22Rv1 (cell line): ENCODE measurements at regions not wholly inside any gene's neighbourhood (a gene's known extent, or its start where the extent isn't known, plus 50 kb on each side); places are given as distances from the start of the nearest gene placed in this dataset.

Experiments
- ZFX ChIP-seq: fragments of 450-650 bp; IDR thresholded peaks from 2 replicates; pipeline ENCODE4 v1.6.1; 2017; ENCODE audit warnings: antibody characterized with exemption, borderline replicate concordance
- TF ChIP-seq, protein P1 (sequence below): fragments of 450-650 bp; IDR thresholded peaks from 2 replicates; pipeline ENCODE4 v1.5.1; 2017; ENCODE audit warnings: mild to moderate bottlenecking

DNA sequence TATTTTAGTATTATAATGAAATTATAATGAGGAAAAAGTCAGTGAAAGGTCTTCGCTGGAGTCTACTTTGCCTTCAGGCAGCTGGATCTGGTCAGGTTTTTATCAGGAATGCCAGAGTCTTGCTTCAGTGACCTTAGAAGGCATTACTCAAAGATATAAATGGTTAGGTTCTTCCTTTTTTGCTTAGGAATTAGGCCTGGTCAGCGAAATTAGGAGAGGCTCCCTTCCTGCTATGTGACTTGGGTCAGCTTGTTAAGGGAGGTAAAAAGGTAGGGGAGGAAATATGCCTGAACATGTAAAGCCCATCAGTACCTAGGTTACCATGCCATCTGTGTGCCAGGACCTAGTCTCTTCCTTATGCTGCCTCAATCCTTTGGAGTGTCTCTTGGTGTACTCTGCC is 115.1 kb downstream of the OTOR start:
- no peak for TF ChIP-seq ZFX
- TF ChIP-seq, protein P1, sequence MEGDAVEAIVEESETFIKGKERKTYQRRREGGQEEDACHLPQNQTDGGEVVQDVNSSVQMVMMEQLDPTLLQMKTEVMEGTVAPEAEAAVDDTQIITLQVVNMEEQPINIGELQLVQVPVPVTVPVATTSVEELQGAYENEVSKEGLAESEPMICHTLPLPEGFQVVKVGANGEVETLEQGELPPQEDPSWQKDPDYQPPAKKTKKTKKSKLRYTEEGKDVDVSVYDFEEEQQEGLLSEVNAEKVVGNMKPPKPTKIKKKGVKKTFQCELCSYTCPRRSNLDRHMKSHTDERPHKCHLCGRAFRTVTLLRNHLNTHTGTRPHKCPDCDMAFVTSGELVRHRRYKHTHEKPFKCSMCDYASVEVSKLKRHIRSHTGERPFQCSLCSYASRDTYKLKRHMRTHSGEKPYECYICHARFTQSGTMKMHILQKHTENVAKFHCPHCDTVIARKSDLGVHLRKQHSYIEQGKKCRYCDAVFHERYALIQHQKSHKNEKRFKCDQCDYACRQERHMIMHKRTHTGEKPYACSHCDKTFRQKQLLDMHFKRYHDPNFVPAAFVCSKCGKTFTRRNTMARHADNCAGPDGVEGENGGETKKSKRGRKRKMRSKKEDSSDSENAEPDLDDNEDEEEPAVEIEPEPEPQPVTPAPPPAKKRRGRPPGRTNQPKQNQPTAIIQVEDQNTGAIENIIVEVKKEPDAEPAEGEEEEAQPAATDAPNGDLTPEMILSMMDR: no peak
